K562 (cell line): ENCODE measurements at regions not wholly inside any gene's neighbourhood (a gene's known extent, or its start where the extent isn't known, plus 50 kb on each side); places are given as distances from the start of the nearest gene placed in this dataset.

Experiments used
- CBX8 ChIP-seq: fragments of 200-600 bp; sonication (generic); IDR thresholded peaks from 2 replicates; pipeline ENCODE4 v1.6.1; 2012; ENCODE audit warnings: borderline replicate concordance, mixed run types, low read depth, mild to moderate bottlenecking, moderate library complexity, mixed read lengths, low read length, control low read depth, inconsistent platforms; ENCODE audit not compliant: poor library complexity, severe bottlenecking; ENCODE audit errors: extremely low read depth
- NEUROD1 ChIP-seq: fragments of 150-350 bp; IDR thresholded peaks from 2 replicates; pipeline ENCODE4 v1.6.1; 2014; ENCODE audit warnings: borderline replicate concordance, low read length, low read depth; ENCODE audit not compliant: partially characterized antibody
- POLR2A ChIP-seq: fragments of 450-650 bp; conservative IDR thresholded peaks from 2 replicates; pipeline ENCODE4 v1.6.1; 2016
- POLR2AphosphoS5 ChIP-seq: IDR thresholded peaks from 2 replicates; pipeline ENCODE4 v1.6.1; 2011; ENCODE audit warnings: mild to moderate bottlenecking, low read depth, low read length, moderate library complexity; ENCODE audit not compliant: control insufficient read depth, insufficient read depth
- ZNF23 ChIP-seq: fragments of 250-450 bp; sonication (Bioruptor Pico); IDR thresholded peaks from 2 replicates; pipeline ENCODE4 v1.4.0; 2020; ENCODE audit warnings: mild to moderate bottlenecking
- TF ChIP-seq, protein P1 (sequence below), 2 experiments: IDR thresholded peaks; 2 replicates each; pipeline ENCODE4 v1.6.1; 2011; ENCODE audit warnings: borderline replicate concordance in 1 of 2, control low read depth in 1 of 2, low read depth in 1 of 2, low read length in 1 of 2, mild to moderate bottlenecking in 1 of 2, mixed read lengths in 1 of 2, moderate library complexity in 1 of 2; ENCODE audit not compliant: insufficient read depth in 1 of 2, insufficient read length in 1 of 2, poor library complexity in 1 of 2, severe bottlenecking in 1 of 2; ENCODE audit errors: extremely low read depth in 1 of 2
- TF ChIP-seq, protein P2 (sequence below): sonication (generic); formaldehyde crosslinking; IDR thresholded peaks from 2 replicates; pipeline ENCODE4 v1.8.1; 2023; ENCODE audit warnings: mild to moderate bottlenecking, missing genetic modification reagents, moderate library complexity
- TF ChIP-seq, protein P3 (sequence below), 2 experiments: fragments of 450-650 bp; formaldehyde crosslinking in 1 of 2; IDR thresholded peaks; 2 replicates each; pipeline versions ENCODE4 v1.4.0 to v1.6.1; 2014 to 2020; ENCODE audit warnings: mild to moderate bottlenecking in 2 of 2, borderline replicate concordance in 1 of 2, low read depth in 1 of 2

- TF ChIP-seq, protein P1, sequence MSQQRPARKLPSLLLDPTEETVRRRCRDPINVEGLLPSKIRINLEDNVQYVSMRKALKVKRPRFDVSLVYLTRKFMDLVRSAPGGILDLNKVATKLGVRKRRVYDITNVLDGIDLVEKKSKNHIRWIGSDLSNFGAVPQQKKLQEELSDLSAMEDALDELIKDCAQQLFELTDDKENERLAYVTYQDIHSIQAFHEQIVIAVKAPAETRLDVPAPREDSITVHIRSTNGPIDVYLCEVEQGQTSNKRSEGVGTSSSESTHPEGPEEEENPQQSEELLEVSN (IDR thresholded peaks at IDR 0.05; ENCODE audit: borderline replicate concordance in 1 of 2, extremely low read depth in 1 of 2, insufficient read depth in 1 of 2, insufficient read length in 1 of 2, low read depth in 1 of 2, low read length in 1 of 2, poor library complexity in 1 of 2, severe bottlenecking in 1 of 2): no peak
- TF ChIP-seq, protein P2, sequence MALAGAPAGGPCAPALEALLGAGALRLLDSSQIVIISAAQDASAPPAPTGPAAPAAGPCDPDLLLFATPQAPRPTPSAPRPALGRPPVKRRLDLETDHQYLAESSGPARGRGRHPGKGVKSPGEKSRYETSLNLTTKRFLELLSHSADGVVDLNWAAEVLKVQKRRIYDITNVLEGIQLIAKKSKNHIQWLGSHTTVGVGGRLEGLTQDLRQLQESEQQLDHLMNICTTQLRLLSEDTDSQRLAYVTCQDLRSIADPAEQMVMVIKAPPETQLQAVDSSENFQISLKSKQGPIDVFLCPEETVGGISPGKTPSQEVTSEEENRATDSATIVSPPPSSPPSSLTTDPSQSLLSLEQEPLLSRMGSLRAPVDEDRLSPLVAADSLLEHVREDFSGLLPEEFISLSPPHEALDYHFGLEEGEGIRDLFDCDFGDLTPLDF (CRISPR knock-in tag): no peak
- no peak for TF ChIP-seq NEUROD1
- no peak for TF ChIP-seq CBX8
- no peak for TF ChIP-seq POLR2A
- no peak for TF ChIP-seq POLR2AphosphoS5
- no peak for TF ChIP-seq ZNF23 (CRISPR knock-in tag)
- TF ChIP-seq, protein P3, sequence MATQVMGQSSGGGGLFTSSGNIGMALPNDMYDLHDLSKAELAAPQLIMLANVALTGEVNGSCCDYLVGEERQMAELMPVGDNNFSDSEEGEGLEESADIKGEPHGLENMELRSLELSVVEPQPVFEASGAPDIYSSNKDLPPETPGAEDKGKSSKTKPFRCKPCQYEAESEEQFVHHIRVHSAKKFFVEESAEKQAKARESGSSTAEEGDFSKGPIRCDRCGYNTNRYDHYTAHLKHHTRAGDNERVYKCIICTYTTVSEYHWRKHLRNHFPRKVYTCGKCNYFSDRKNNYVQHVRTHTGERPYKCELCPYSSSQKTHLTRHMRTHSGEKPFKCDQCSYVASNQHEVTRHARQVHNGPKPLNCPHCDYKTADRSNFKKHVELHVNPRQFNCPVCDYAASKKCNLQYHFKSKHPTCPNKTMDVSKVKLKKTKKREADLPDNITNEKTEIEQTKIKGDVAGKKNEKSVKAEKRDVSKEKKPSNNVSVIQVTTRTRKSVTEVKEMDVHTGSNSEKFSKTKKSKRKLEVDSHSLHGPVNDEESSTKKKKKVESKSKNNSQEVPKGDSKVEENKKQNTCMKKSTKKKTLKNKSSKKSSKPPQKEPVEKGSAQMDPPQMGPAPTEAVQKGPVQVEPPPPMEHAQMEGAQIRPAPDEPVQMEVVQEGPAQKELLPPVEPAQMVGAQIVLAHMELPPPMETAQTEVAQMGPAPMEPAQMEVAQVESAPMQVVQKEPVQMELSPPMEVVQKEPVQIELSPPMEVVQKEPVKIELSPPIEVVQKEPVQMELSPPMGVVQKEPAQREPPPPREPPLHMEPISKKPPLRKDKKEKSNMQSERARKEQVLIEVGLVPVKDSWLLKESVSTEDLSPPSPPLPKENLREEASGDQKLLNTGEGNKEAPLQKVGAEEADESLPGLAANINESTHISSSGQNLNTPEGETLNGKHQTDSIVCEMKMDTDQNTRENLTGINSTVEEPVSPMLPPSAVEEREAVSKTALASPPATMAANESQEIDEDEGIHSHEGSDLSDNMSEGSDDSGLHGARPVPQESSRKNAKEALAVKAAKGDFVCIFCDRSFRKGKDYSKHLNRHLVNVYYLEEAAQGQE (IDR thresholded peaks at IDR 0.05; ENCODE audit: borderline replicate concordance): no peak
- TF ChIP-seq, protein P3 (CRISPR knock-in tag; IDR thresholded peaks at IDR 0.05; ENCODE audit: low read depth): no peak
Measured at GRCh38 chr4:121220698-121221097, 56.6 kb upstream of the TNIP3 start.
